ENCODE measurements at regions not wholly inside any gene's neighbourhood (a gene's known extent, or its start where the extent isn't known, plus 50 kb on each side); places are given as distances from the start of the nearest gene placed in this dataset.

GRCh38 chr14:101103321-101103901 lies 199.9 kb upstream of the RTL1 start:
- DNase-seq (ENCODE audit: low read depth), result no peak

DNA sequence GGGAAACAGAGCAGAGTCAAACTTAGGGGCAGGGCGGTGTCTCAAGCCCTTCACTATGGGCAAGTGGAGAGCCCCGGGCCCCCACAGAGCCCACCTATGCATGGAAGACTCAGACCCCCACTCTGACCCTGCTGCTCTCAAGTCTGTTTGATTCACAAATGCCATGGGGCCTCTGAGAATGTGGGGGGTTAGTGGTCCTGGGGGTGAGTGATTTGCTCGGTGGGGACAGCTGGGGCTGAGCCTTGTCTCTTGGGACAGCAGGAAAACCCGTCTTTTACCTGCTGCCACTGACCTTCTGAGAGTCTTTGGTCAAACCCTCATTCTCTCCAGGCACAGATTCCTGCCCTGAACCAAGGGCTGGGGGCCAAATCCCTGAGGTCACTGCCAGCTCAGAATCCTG lies 201.0 kb upstream of the RTL1 start:
- no peak for DNase-seq (ENCODE audit: low read depth)

- no peak for DNase-seq (ENCODE audit: low read depth)
Observed at GRCh38 chr14:101105045-101105444, 201.5 kb upstream of the RTL1 start.

GRCh38 chr14:101108579-101109346 lies 205.2 kb upstream of the RTL1 start:
- DNase-seq (ENCODE audit: low read depth), result no peak

DNA sequence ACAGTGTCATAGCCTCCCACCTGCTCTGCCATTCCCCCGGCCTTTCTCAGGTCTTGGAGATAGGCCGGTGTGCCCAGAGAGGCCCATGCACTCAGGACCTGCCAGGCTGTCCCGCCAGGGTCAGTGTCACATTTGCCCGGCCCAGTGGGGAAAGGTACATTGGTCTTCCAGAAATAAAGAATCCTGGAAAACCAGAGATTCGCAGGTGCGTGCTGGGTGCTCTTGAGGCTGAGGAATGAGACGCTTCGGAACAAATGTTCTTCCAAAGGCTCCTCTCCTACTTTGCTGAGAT lies 205.8 kb upstream of the RTL1 start:
- DNase-seq (ENCODE audit: low read depth), result no peak

- DNase-seq (ENCODE audit: low read depth), result no peak
Observed at GRCh38 chr14:101109981-101110728, 206.6 kb upstream of the RTL1 start.

GRCh38 chr14:101110729-101111619 lies 207.5 kb upstream of the RTL1 start:
- no peak for DNase-seq (ENCODE audit: low read depth)

- no peak for DNase-seq (ENCODE audit: low read depth)
Observed at GRCh38 chr14:101111620-101112290, 208.2 kb upstream of the RTL1 start.

DNA sequence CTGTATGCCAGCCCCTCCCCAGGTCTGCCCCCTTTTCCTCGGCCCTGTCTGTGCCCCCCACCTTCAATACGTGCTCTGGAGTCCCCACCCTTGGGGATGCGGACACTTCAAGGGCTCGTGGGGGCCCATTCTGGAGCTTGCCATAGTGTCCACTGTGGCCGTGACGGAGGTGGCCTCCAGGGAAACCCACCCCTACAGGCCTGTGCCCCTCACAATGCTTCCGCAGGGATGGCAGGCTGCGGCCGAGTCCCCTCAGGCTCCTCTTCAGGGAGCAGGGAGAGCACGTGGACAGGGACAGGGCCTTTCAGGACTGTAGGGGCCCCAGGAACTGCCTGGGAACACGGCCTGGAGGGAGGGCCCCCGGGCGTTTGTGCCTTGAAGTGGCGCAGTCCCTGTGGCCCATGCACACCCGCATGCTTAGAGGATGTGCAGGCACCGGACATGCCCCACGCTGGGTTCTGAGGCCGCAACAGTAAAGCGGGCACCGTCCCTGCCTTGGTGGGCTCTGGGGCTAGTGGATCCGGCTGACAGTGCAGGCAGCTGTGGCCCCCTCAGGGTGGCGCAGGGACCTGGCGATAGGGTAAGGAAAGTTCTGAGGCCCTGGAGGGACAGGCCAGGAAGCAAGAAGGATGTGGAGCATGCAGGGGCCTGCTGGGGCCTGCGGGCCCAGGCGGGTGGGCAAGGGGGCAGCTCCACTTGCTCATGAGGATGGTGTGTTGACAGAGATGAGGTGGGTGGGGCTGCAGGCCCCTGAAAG lies 209.0 kb upstream of the RTL1 start:
- no peak for DNase-seq (ENCODE audit: low read depth)

- DNase-seq (ENCODE audit: low read depth), result no peak
Observed at GRCh38 chr14:101113108-101113612, 209.6 kb upstream of the RTL1 start.

GRCh38 chr14:101113835-101114725 lies 210.6 kb upstream of the RTL1 start:
- DNase-seq (ENCODE audit: low read depth), result no peak

DNA sequence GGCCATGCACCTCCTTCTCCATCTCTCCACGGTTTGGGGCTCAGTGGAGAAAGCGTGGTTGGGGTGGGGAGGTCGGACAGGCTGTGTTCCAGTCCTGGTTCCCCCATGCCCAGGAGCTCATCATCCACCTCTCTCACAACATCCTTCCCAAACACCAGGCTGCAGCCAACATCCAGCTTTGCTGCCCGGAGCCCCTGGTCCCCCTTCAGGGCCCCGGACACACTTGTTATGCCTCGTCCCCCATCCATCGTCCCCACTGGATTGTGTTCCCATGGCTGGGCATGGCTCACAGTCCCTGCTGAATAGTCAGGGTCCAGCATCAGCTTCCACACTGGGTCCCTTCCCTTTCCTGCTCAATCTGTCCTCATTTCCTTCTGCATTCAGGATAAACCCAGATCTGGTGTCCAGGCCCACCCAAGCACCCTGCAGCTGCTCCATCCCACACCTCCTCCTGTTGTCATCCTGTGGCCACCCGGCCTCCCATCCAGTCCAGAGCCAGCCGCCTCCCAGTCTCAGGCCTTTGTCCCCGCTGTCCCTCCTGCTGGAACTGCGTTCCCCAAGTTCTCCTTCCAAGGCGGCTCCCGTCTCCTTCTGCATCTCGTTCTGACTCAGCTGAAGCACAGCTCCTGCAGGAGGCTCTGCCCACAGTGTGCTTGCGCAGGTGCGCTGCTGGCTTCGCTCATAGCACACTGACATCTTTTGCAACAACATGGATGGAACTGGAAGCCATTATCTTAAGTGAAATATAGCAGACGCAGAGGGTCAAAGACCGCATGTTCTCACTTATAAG lies 211.4 kb upstream of the RTL1 start:
- DNase-seq (ENCODE audit: low read depth), result no peak

DNA sequence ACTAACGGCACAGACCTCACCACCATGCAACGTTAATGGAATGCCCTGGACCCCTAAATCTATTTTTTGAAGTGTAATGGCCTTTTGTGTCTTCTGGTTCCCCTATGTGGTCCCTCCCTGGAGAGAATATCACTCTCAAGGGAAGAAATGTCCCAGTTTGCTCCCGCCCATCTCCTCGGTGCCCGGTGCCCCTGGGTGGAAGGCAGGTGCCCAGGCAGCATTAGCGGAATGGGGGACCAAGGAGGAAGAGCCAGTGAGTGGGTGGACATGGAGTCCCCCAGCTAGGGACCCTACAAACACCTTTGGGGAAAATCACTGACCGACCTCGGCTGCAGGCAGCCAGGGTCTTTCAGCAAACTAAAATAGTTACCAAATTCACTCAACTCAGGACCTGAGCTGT lies 212.1 kb upstream of the RTL1 start:
- DNase-seq (ENCODE audit: low read depth), result no peak

DNA sequence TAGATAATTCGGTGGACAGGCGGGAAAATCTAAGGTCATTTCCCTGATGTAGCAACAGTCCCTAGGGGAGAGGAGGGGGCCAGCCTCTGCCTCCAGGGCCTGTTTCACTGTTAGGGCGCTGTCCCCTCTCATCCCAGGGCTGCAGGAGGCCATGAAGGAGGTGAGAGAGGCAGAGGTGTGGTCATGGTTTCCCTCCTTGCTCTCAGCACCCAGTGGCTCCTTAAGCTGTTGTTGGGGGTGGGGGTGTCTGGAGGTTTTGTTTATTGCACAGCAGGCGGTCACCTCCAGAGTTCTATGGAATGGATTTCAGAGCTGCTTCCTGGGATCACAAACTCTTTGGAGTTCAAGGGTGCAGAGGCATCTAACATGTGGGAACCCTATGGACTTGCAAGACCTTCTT lies 212.5 kb upstream of the RTL1 start:
- DNase-seq (ENCODE audit: low read depth), result no peak

DNA sequence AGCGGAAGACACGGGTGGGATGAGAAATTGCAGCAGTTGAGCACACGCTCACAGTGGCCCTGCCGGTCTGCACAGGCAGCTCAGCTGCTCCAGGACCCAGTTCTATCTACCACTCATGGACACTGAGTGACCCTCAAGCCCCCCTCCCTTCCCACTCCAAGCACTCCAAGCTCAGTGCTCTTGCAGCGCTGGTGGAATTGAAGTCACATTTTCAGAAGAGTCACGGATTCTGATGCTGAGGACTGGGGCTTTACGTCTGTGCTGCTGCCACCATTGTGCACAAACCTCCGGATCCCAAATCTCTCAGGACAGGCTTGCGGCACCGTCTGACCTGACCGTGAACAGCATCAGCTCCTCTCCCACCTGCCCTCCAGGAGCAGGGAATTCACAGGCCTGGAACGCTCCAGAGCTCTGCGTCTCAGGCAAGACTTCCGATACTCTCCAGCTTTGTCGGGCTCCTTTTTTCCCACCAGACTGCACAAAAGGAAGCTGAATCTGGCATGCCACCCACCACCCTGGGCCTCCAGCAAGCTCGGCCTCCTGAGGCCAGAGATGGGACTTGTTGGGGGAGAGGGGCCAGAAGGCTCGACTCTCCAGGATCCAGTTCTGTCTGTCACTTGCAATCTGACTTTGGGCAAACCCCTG lies 213.1 kb upstream of the RTL1 start:
- no peak for DNase-seq (ENCODE audit: low read depth)

DNA sequence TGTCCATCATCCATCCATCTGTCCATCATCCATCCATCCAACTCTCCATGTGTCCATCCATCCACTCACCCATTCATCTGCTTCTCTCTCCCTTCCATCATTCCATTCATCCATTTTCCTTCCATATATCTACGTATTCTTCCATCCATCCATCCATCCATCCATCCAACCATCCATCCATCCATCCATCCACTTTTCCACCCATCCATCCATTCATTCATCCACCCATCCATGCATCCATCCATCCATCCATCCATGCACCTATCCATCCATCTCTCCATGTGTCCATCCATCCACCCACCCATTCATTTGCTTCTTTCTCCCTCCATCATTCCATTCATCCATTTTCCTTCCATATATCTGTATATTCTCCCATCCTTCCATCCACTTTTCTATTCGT lies 214.0 kb upstream of the RTL1 start:
- DNase-seq (ENCODE audit: low read depth), result no peak

GRCh38 chr14:101118233-101118632 lies 214.7 kb upstream of the RTL1 start:
- DNase-seq (ENCODE audit: low read depth), result no peak

All from forelimb muscle (tissue), 1 donor.